ENCODE measurements at regions not wholly inside any gene's neighbourhood (a gene's known extent, or its start where the extent isn't known, plus 50 kb on each side); places are given as distances from the start of the nearest gene placed in this dataset.
"Not testable (repeated sequence)": the region's sequence is repeated elsewhere in the genome, so short reads cannot be mapped to it uniquely, and the experiment has no call there.

GRCh38 chr6:170096191-170096802, 194.6 kb downstream of the DLL1 start:
- DNase-seq (ENCODE audit: low spot score): no peak

GRCh38 chr6:170095273-170095981, 195.5 kb downstream of the DLL1 start:
- DNase-seq (ENCODE audit: low spot score): no peak

GRCh38 chr6:170094686-170095272, 196.1 kb downstream of the DLL1 start:
- DNase-seq (ENCODE audit: low spot score): no peak

- DNase-seq (ENCODE audit: low spot score): no peak
Measured at GRCh38 chr6:170093658-170094596, 197.0 kb downstream of the DLL1 start.

GRCh38 chr6:170093276-170093657, 197.6 kb downstream of the DLL1 start:
- no peak for DNase-seq (ENCODE audit: low spot score)

GRCh38 chr6:170092826-170093225, 198.1 kb downstream of the DLL1 start:
- DNase-seq (ENCODE audit: low spot score): no peak

GRCh38 chr6:170091639-170092579, 199.0 kb downstream of the DLL1 start:
- no peak for DNase-seq (ENCODE audit: low spot score)

- no peak for DNase-seq (ENCODE audit: low spot score)
Measured at GRCh38 chr6:170091000-170091638, 199.8 kb downstream of the DLL1 start.

GRCh38 chr6:170090561-170090960, 200.3 kb downstream of the DLL1 start:
- no peak for DNase-seq (ENCODE audit: low spot score)

- DNase-seq (ENCODE audit: low spot score): no peak
Measured at GRCh38 chr6:170089963-170090362, 200.9 kb downstream of the DLL1 start.

- no peak for DNase-seq (ENCODE audit: low spot score)
Measured at GRCh38 chr6:170088582-170088955, 202.3 kb downstream of the DLL1 start.

- DNase-seq (ENCODE audit: low spot score): no peak
Measured at GRCh38 chr6:170087941-170088581, 202.8 kb downstream of the DLL1 start.

- DNase-seq (ENCODE audit: low spot score): not testable (repeated sequence)
Measured at GRCh38 chr6:170087421-170087780, 203.5 kb downstream of the DLL1 start.

GRCh38 chr6:170086639-170087420, 204.0 kb downstream of the DLL1 start:
- DNase-seq (ENCODE audit: low spot score): no peak

GRCh38 chr6:170085475-170086401, 205.1 kb downstream of the DLL1 start:
- DNase-seq (ENCODE audit: low spot score): no peak

GRCh38 chr6:170084166-170084730, 206.6 kb downstream of the DLL1 start:
- no peak for DNase-seq (ENCODE audit: low spot score)

- no peak for DNase-seq (ENCODE audit: low spot score)
Measured at GRCh38 chr6:170083236-170084051, 207.4 kb downstream of the DLL1 start.
